Mucosa of rectum (tissue), 2 donors: ENCODE measurements at regions not wholly inside any gene's neighbourhood (a gene's known extent, or its start where the extent isn't known, plus 50 kb on each side); places are given as distances from the start of the nearest gene placed in this dataset.

Source experiments
- H3K27ac ChIP-seq, 2 donors: one replicate each; pipeline ENCODE4 v1.7.0; 2013; ENCODE audit warnings: inconsistent platforms in 2 of 2, low read depth in 2 of 2, low read length in 2 of 2
- H3K27me3 ChIP-seq, 2 donors: one replicate each; pipeline ENCODE4 v1.7.0; 2013; ENCODE audit warnings: low read length in 2 of 2; ENCODE audit not compliant: control insufficient read depth in 2 of 2, insufficient read depth in 2 of 2
- H3K36me3 ChIP-seq, 2 donors: one replicate each; pipeline ENCODE4 v1.7.0; 2013; ENCODE audit warnings: low read length in 2 of 2; ENCODE audit not compliant: control insufficient read depth in 2 of 2, insufficient read depth in 2 of 2
- H3K4me1 ChIP-seq, 2 donors: one replicate each; pipeline ENCODE4 v1.7.0; 2013; ENCODE audit warnings: low read length in 2 of 2, mild to moderate bottlenecking in 1 of 2; ENCODE audit not compliant: control insufficient read depth in 2 of 2, insufficient read depth in 2 of 2
- H3K4me3 ChIP-seq, 2 donors: one replicate each; pipeline ENCODE4 v1.7.0; 2013; ENCODE audit warnings: low read length in 2 of 2
- H3K9ac ChIP-seq, 2 donors: one replicate each; pipeline ENCODE4 v1.7.0; 2013; ENCODE audit warnings: low read length in 2 of 2, low read depth in 1 of 2, mild to moderate bottlenecking in 1 of 2
- H3K9me3 ChIP-seq, 2 donors: one replicate each; pipeline ENCODE4 v1.7.0; 2013; ENCODE audit warnings: low read length in 2 of 2; ENCODE audit not compliant: control insufficient read depth in 2 of 2
- donor health status: healthy.
- donor health status: Normal muscosa, but diverticular disease.

GRCh38 chr20:21004386-21005076 lies 101.6 kb downstream of the LINC00237 start:
- Histone ChIP-seq H3K9me3 (no peaks in the 10 kb centered on the region), H3K4me3 (no peak overlapping the region)

GRCh38 chr20:21003902-21004301 lies 102.3 kb downstream of the LINC00237 start:
- Histone ChIP-seq H3K36me3 (no peaks in the 10 kb centered on the region), H3K27ac (no peak overlapping the region), H3K4me1 (no peaks in the 10 kb centered on the region), H3K4me3 (no peak overlapping the region), H3K9me3 (no peaks in the 10 kb centered on the region), H3K9ac (no peak overlapping the region), H3K27me3 (no peaks in the 10 kb centered on the region)

More at GRCh38 chr20:21004386-21005076, 101.6 kb downstream of the LINC00237 start:
- Histone ChIP-seq H3K36me3 (no peaks in the 10 kb centered on the region), H3K27me3 (no peaks in the 10 kb centered on the region), H3K4me1 (no peaks in the 10 kb centered on the region), H3K9ac (no peak overlapping the region), H3K27ac (no peak overlapping the region)

GRCh38 chr20:21002486-21002885 lies 103.7 kb downstream of the LINC00237 start:
- Histone ChIP-seq H3K4me3 (no peak overlapping the region), H3K9ac (no peak overlapping the region), H3K4me1 (no peaks in the 10 kb centered on the region), H3K36me3 (no peaks in the 10 kb centered on the region), H3K27me3 (no peaks in the 10 kb centered on the region), H3K9me3 (no peaks in the 10 kb centered on the region), H3K27ac (no peak overlapping the region)

GRCh38 chr20:20993372-20993771 lies 112.8 kb downstream of the LINC00237 start:
- Histone ChIP-seq H3K36me3 (no peaks in the 10 kb centered on the region), H3K27me3 (peaks cover 0 to 3% of the 10 kb centered on the region in 2 donors), H3K4me1 (no peaks in the 10 kb centered on the region), H3K27ac (no peak overlapping the region), H3K9me3 (no peaks in the 10 kb centered on the region), H3K9ac (no peak overlapping the region), H3K4me3 (no peak overlapping the region)

- Histone ChIP-seq H3K27ac (no peak overlapping the region), H3K27me3 (peaks cover 0 to 3% of the 10 kb centered on the region in 2 donors), H3K36me3 (no peaks in the 10 kb centered on the region), H3K4me3 (no peak overlapping the region), H3K9me3 (no peaks in the 10 kb centered on the region), H3K4me1 (no peaks in the 10 kb centered on the region), H3K9ac (no peak overlapping the region)
These were observed 113.3 kb downstream of the LINC00237 start for GRCh38 chr20:20992686-20993360.

GRCh38 chr20:20992277-20992676 lies 113.9 kb downstream of the LINC00237 start:
- Histone ChIP-seq H3K4me3 (no peak overlapping the region), H3K9ac (no peak overlapping the region), H3K9me3 (no peaks in the 10 kb centered on the region), H3K4me1 (no peaks in the 10 kb centered on the region), H3K27ac (no peak overlapping the region), H3K36me3 (no peaks in the 10 kb centered on the region), H3K27me3 (peaks cover 0 to 3% of the 10 kb centered on the region in 2 donors)

- H3K27ac ChIP-seq = no peak overlapping the region
- no peak overlapping the region for H3K4me3 ChIP-seq
- H3K9ac ChIP-seq = no peak overlapping the region
- H3K4me1 ChIP-seq = no peaks in the 10 kb centered on the region
- peaks cover 0 to 3% of the 10 kb centered on the region in 2 donors for H3K27me3 ChIP-seq
- H3K9me3 ChIP-seq = no peaks in the 10 kb centered on the region
- H3K36me3 ChIP-seq = no peaks in the 10 kb centered on the region
These were observed 117.1 kb downstream of the LINC00237 start for GRCh38 chr20:20989081-20989480.

GRCh38 chr20:20979934-20980333 lies 126.2 kb downstream of the LINC00237 start:
- H3K4me3 ChIP-seq = no peak overlapping the region
- no peaks in the 10 kb centered on the region for H3K27me3 ChIP-seq
- no peaks in the 10 kb centered on the region for H3K4me1 ChIP-seq
- H3K9me3 ChIP-seq = no peaks in the 10 kb centered on the region
- H3K9ac ChIP-seq = no peak overlapping the region
- H3K27ac ChIP-seq = no peak overlapping the region
- no peaks in the 10 kb centered on the region for H3K36me3 ChIP-seq

GRCh38 chr20:20977786-20978185 lies 128.4 kb downstream of the LINC00237 start:
- Histone ChIP-seq H3K4me1 (no peaks in the 10 kb centered on the region), H3K9ac (no peak overlapping the region), H3K27ac (no peak overlapping the region), H3K9me3 (no peaks in the 10 kb centered on the region), H3K27me3 (no peaks in the 10 kb centered on the region), H3K36me3 (no peaks in the 10 kb centered on the region), H3K4me3 (no peak overlapping the region)

GRCh38 chr20:20972490-20972889 lies 133.7 kb downstream of the LINC00237 start:
- H3K27me3 ChIP-seq = no peaks in the 10 kb centered on the region
- no peaks in the 10 kb centered on the region for H3K36me3 ChIP-seq
- H3K4me3 ChIP-seq = no peak overlapping the region
- H3K4me1 ChIP-seq = no peaks in the 10 kb centered on the region
- no peaks in the 10 kb centered on the region for H3K9me3 ChIP-seq
- no peak overlapping the region for H3K27ac ChIP-seq
- no peak overlapping the region for H3K9ac ChIP-seq
